ENCODE measurements at regions not wholly inside any gene's neighbourhood (a gene's known extent, or its start where the extent isn't known, plus 50 kb on each side); places are given as distances from the start of the nearest gene placed in this dataset.
"Not testable (repeated sequence)": the region's sequence is repeated elsewhere in the genome, so short reads cannot be mapped to it uniquely, and the experiment has no call there.

- TF ChIP-seq CEBPB (IDR thresholded peaks at IDR 0.05); POLR2A (IDR thresholded peaks at IDR 0.05; ENCODE audit: low read length); JUNB (IDR thresholded peaks at IDR 0.05): not testable (repeated sequence)
Measured at GRCh38 chr2:131646220-131646619, 118.5 kb downstream of the CCDC74A start.

Measured in A549 (cell line).